ENCODE measurements at regions not wholly inside any gene's neighbourhood (a gene's known extent, or its start where the extent isn't known, plus 50 kb on each side); places are given as distances from the start of the nearest gene placed in this dataset.

DNA sequence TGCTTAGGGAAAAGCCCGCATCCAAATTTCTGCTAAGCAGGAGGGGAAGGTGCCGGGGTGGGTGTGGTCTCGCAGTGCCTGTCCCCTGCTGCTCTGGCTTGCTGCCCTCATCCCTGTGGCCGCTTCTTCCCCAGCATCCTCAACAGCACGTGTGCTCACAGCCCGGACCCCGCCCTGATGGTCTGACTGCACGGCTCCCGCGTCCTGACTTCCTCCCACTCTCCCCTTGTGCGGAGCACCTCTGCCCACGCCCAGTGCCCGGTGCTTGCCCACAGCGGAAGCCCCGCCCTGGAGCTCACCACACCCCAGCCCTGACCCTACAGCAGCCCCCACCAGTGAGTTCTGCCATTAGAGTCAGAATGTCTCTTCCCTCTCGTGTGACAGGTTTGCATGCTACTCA is 277.9 kb downstream of the NDUFA10 start:
- DNase-seq (ENCODE audit: low read depth) = no peak
- TF ChIP-seq CTCF (IDR thresholded peaks at IDR 0.05; ENCODE audit: insufficient read depth, low read depth, low read length) = no peak
- H3K4me3 ChIP-seq (ENCODE audit: low read depth, low read length) = no peak overlapping the region

DNA sequence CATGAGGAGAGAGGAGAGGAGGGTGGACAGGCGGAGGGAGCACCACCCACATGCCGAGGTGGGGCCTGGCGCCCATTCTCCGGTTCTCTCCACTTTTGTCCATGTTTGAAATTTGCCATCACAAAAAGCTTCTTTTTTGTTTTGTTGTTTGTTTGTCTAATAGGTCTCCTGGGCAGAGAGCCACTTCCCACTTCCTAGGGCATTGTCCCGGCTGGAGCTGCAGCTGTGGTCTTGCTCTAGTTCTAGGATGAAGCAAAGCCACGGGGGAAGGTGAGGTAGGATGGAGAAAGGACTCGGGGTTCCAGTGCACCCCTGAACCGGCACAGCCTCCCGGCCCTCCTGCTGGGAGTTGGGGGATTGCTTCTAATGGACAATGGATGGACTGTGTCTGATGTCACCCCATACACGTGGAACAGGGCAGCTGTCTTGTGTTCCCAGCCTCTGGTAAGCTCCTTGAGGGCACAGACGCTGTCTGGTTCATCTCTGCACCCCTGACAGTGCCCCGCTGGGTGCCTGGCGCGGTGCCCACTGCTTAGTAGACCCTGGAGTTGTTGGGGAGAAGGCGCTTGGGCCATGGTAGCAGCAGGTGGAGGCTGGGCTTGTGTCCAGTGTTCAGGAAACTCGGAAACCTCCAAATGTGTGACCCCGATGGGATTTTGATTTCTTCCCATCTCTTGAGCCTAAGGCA is 278.4 kb downstream of the NDUFA10 start:
- TF ChIP-seq CTCF (IDR thresholded peaks at IDR 0.05; ENCODE audit: insufficient read depth, low read depth, low read length) = no peak
- no peak for DNase-seq (ENCODE audit: low read depth)
- H3K4me3 ChIP-seq (ENCODE audit: low read depth, low read length) = no peak overlapping the region

DNA sequence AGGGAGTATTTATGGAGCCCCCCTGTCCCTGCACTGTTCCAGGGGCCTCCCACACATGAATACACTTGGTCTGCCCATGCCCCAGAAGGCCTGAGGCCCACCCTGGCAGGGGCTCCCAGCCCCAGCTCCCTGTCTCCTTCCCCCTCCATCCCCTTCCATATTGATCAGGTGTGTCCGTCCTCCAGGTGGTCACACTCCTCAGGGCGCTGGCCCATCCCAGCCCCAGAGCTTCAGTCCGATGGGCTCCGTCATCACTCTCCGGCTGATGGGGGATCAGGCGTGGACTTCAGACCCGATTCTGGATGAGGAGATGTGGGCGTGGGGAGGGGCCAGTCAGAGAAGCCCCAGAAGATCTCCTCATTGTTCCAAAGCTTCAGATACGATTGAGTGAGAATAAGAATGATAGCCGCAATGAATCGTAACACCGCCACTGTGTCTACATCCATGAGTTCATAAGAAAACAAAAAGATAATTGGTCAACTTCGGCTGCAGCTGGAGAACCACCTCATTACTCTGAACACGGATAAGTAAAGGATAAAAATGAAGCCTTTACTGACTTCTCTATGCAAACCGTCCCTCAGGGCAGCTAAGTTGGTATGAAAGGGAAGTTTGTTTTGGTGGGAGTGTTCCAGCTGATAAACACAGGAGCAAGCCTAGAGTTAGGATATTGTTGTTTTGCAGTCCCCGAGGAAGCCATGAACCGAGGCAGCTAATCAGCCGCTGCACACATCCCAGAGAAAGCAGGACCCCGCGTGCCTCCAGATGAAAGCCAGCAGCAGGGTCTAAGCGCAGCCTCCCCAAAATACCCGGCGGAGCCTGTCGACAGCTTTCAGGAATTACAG is 279.5 kb downstream of the NDUFA10 start:
- DNase-seq (ENCODE audit: low read depth) = no peak
- no peak overlapping the region for H3K4me3 ChIP-seq (ENCODE audit: low read depth, low read length)
- TF ChIP-seq CTCF (IDR thresholded peaks at IDR 0.05; ENCODE audit: insufficient read depth, low read depth, low read length) = no peak

- DNase-seq (ENCODE audit: low read depth) = no peak
- H3K4me3 ChIP-seq (ENCODE audit: low read depth, low read length) = no peak overlapping the region
- no peak for TF ChIP-seq CTCF (IDR thresholded peaks at IDR 0.05; ENCODE audit: insufficient read depth, low read depth, low read length)
Observed at GRCh38 chr2:239744706-239745340, 280.3 kb downstream of the NDUFA10 start.

DNA sequence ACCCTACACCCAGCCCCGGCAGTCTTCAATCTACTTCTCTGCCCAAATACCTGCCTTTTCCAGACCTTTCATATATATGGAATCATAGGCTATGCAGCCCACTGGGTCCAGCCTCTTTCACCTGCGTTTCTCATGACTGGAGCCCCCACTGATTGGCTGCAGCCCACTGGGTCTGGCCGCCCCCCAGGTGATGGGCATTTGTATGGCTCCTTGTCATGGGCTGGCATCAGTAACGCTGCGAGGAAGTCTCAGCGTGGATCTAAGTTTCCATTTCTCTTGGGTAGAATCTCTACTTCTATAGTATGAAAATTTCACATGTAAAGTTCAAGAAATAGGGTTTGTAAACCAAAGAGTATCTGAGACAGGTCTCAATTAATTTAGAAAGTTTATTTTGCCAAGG is 281.9 kb downstream of the NDUFA10 start:
- DNase-seq (ENCODE audit: low read depth) = no peak
- TF ChIP-seq CTCF (IDR thresholded peaks at IDR 0.05; ENCODE audit: insufficient read depth, low read depth, low read length) = no peak

GRCh38 chr2:239742377-239742776 is 282.8 kb downstream of the NDUFA10 start:
- H3K4me3 ChIP-seq (ENCODE audit: low read depth, low read length) = no peak overlapping the region
- TF ChIP-seq CTCF (IDR thresholded peaks at IDR 0.05; ENCODE audit: insufficient read depth, low read depth, low read length) = no peak
- DNase-seq (ENCODE audit: low read depth) = no peak

More for the DNA sequence above, 281.9 kb downstream of the NDUFA10 start:
- H3K4me3 ChIP-seq (ENCODE audit: low read depth, low read length) = no peak overlapping the region
